DMS153 treated with DMSO at 0.1 percent for 48 hours (cell line): ENCODE measurements at regions not wholly inside any gene's neighbourhood (a gene's known extent, or its start where the extent isn't known, plus 50 kb on each side); places are given as distances from the start of the nearest gene placed in this dataset.

ENCODE experiments used
- DNase-seq: peaks from one replicate; lab custom pipeline; 2025; ENCODE audit not compliant: unreplicated experiment; lab: John Stamatoyannopoulos, UW

DNA sequence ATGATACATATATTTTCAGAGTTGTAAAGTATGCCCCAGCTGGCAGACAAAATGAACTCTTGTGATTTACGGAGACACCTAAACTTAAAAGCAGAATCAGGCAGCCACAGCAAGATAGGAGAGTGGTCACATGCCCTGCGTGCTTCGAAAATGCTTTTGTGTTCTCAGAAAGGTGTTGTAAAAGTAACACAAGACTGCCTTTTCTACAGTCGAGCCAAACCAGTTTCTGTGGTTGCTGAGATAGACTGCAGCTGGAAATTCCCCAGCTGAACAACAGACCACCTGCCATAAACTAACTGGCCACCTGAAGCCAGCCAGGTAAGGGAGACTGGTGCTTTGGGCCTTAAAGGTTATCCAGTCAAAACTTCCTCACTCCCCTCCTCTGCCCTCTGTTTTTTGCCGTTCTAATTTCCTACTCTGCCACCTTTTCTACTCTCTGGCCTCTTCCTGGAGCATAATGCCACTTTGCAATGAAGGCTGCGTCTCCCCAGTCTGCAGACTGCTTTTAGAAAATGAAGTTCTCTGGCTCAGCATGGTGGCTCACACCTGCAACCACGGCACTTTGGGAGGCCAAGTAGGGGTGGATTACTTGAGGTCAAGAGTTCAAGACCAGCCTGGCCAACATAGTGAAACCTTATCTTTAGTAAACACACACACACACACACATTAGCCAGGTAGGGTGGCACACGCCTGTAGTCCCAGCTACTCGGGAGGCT, 381.2 kb upstream of the SLITRK1 start:
- no peak for DNase-seq

DNA sequence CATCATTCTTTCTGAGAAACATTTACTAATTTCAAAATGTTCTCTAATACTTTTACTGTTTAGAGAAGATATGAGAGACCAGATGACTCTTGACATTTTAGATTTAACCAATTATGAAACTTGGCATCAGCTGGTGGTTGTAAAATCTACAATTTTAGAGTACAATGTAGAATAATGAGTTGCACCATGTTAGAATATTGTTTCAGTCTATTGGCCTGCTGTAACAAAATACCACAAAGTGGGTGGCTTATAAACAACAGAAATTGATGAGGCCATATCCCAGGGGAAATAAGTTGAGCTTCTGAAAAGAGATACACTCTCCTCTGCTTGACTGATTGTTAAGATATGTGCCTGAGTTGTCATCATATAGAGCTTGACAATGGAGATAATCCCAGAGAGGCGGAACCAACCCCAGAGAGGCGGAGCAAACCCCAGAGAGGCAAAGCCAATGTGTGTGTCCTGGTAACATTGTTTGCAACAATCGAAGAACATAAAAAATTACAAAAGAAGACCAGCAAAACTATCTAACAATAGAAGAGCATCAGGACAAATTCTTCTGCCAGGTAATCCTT, 373.0 kb upstream of the SLITRK1 start:
- no peak for DNase-seq

DNA sequence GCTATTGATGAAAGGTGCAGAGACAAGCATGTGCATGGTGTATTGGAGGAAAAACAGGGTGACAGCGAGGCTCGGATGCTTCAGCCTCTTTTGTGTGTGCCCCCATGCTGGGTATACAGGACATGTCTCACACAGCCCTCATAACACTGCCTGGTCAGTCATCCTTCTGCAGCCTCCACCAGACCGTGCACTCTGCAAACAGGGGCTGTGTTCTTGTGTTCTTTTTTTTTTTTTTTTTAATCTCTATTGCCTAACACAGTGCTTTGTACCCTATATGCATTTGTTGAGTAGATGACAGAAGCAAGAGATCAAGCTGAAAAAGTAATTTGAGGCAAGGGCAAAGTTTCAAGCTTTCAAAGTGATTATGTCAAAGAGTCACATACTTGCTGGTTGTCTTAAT, 367.2 kb upstream of the SLITRK1 start:
- no peak for DNase-seq

DNA sequence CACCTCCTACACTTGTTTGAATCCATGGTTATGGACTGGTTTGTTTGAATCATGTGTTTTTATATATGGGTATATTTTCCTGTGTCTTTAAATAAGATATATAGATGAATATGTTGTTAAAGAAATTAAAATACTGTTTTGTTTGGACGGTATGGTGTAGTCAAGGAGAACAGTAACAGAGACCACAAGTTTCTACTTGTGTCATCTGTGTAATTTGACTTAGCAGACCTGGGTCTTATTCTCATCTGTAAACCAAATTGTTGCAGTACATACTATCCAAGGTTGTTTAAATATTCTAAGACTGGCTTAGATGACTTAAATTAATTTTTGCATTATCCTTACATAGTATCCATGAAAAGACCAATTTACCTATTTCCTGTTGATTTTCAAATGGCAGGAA, 361.1 kb upstream of the SLITRK1 start:
- DNase-seq = no peak

DNA sequence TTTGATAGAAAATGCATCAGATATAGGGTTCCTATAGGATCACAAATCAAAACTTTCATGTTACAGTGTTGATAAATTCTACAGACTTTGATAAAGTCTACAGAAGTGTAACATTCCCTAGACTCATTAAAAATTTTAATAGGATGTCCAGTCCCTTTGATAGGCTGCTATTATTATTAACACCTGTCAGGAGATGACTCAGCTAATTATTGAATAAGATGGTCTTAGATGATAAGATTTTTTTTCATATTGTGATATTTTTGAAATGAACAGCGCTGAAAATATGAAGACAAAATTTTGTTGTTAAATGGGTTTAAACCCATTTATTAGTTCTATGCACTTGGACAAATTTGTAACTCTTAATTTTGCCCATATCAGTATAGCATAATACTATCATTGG, 356.8 kb upstream of the SLITRK1 start:
- no peak for DNase-seq

DNA sequence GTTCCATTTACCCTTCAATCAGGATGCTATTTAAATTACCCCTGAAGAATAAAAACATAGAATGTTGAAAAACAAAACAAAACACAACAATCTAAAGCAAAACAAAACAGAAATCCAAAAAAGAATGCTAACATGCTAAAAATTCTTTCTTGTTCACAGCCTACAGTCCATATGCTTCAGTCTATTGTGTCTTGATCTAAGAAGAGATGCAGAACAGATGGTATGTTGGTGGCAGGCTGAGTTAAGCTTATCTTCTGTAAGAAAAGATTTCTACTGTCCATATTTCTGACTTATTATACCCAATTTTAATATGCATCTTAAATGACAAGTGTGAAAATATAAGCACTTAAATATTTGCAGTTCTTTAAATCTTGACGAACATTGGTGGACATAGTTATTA, 356.1 kb upstream of the SLITRK1 start:
- DNase-seq = no peak

DNA sequence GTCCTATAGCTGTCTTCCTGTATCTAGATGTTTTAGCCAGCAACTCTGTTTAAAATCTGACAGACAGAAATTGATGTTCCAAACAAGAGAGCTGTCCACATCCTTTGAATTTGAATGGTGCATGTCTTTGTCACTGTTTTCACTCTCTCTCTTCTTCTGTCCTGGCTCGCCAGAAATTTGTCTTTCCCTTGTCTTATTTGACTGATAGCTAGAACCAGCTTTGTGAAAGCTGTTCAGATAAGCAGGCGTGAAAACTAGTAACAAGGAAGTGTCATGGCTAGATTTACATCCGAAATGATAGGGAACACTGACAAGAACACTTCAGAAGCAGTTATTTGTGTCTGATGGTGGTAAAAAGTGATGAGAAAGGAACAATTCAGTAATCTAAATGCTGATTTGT, 354.9 kb upstream of the SLITRK1 start:
- no peak for DNase-seq

DNA sequence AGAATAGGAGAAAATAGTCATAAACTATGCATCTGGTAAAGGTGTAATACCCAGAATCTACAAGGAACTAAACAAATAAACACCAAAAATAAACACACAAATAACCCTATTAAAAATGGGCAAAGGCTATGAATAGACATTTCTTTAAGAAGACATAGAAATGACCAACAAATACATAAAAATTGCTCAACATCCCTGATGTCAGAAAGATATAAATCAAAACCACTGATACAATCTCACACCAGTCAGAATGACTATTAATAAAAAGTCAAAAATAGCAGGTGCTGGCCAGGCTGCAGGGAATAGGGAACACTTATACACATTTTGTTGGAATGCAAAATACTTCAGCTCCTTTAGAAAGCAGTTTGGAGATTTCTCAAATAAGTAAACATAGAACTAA, 352.1 kb upstream of the SLITRK1 start:
- no peak for DNase-seq

DNA sequence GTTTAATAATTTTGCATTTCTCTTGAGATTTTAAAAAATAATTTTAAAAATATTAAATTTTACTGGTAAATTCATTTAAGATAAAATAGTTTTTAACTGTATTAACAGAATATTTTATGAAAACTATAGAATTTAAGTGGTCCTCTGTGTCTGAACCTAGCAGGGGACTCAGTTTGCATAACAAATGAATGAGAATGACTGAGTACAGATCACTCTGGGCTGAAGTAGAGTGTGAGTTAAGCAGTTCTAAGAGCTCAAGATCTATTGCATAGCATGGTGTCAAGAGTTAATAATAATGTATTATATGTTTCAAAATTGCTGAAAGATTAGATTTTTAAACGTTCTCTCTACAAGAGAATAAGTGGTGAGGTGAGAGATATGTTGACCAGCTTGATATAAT, 348.3 kb upstream of the SLITRK1 start:
- DNase-seq = no peak

DNA sequence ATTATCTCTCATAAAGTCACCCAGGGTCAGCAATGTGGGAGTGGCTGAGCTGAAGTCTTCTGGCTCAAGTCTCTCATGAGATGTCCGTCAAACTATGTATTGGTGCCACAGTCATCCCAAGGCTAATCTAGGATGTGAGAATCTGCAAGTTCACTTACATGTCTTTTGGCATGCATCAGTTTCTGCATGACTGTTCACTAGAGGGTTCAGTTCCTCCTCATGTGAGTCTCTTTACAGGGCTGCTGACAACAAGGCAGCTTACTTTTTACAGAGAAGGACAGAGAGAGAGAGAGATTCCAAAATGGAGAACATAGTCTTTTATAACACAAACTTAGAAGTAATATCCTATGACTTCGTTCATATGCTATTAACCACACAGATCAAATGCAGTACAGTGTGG, 328.8 kb upstream of the SLITRK1 start:
- no peak for DNase-seq

DNA sequence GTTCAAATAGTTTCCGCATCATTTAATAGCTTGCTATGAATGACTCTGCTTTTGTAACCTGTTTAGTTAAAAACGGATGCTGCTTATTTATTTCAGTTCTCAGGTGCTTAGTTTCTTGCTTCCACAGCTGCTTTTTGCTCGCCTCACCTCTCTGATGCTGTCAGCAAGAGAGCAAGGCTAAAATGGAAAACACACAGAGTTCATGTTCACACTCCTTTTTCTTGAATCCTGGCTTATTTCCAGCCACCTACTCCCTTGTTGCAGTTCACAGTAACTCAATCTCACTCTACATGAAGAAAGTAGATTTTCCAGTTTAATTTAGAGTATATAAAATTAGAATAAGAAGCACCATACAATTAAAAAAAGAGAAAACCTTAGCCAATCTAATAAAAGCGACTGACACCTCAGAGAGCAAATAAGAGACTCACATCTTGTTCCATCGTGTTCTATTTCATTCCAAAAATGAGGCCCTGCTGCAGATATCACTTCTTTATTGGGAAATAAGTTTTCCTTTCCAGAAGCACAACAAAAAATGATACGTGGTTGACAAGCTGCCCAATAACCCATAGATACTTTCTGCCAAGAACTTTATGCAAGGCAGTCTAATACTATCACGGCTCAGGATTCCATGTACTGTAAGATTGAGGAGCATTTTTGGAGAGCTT, 326.1 kb upstream of the SLITRK1 start:
- no peak for DNase-seq

DNA sequence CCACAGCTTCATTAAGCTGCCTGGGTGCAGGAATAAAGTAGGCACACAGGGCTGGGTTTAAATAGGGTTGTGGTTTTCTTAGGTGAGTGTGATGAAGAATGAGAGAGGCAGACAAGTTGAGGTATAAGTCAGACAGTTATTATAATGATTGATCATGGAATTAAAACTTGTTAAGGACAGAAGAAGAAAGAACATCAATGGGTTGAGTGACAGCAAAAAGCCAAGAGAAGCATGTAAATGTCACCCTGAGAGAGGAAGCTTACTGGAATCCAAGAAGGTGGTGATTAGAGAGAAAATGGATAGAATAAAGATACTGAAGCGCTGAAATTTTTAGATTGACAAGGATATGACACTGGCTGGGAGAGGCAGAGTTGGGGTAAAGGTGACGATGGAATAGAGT, 325.2 kb upstream of the SLITRK1 start:
- DNase-seq = no peak

DNA sequence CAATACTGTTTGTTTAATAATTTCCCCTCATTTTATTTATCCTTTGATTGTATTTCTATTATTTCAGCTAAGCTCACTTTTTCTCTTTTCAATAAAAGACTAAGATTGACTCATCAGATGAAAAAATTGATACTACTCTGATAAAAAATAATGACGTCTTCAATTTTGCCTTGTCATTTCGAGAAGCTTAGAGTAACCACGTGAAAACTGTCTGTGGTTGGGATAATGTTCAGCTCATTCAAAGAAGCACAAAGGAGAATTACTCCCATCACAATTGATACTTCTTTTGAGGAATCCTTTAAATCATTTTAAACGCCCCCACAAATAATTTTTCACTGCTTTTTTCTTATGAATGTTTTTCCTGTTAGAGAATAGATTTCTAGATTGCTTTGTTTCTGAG, 318.7 kb upstream of the SLITRK1 start:
- DNase-seq = no peak

DNA sequence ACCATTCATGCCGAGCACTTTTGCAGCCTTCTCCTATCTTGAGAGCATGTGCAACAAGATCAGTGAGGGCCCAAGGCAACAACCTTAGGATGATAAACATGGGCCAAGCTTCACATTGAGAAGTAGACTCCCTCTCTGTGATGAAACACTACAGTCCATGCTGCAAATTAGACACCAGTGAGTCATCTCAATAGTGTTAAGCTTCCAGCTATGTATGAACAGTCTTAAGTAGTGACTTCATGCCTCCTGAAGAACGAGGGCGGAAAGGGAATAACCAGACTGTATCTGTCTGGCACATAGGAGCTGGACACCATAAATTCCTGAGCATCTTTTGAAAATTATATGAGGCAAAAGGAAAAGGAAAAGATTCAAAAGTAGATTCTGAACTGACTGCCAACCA, 309.9 kb upstream of the SLITRK1 start:
- DNase-seq = no peak

DNA sequence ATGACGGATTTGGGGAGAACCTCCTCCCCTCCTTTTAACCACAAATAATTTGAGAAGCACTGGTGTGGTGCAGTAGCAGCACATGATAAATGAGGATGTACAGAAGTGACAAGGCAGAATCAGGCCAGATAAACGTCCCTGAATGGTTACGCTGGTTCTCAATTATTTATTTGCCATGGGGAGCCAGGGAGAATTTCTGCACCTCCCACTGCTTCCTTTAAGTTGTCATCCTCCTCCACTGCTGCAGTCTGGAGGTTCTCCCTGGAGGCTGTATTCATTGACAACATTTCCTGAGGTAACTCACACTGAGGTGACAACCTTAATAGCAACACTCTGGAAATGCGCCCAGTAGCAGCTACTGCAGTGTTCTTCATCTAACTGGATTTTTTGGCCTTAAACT, 308.9 kb upstream of the SLITRK1 start:
- DNase-seq = no peak

DNA sequence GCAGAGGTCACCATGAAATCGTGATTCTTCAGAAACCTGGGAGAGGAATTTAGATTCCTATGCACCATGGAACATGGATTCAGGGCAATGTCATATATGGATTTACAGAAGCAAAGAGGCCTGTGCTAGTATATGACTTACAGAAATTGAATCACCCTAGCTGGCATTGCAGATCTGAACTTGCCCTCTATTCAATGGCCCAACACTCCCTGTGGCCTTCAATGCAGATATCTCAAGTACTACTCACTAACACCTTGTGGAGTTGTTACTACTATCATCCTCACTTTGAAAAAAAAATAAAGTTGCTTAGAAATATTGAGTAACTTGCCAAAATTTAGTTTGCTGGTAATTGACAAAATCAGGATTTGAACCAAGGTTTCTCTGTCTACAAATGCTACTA, 305.4 kb upstream of the SLITRK1 start:
- DNase-seq = no peak

DNA sequence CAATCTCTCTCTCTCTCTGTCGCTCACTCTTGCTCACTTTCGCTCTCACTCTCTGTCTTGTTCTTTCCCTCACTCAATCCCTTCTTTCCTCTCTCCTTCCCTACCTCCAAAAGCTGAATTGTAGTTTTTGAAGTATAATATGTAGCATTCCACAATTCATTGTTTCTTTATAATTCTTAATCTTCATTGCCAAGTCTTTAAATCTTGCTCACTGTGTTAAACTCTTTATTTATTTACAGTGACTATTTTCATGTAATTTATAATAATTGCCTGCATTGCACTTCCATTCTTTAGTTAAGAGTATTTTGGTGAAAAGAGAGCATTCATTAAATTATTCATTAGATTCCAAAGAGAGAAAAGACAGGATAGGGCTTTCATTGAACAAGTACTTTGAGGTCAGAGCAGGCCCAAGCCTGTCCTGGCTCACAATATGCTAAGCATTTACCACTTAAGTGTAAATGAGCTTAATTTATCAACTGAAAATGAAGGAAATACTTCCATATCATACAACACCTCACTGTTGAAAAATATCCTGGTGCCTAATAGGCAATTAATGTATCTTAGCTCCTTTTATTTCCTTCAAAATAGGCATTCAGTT, 257.4 kb upstream of the SLITRK1 start:
- no peak for DNase-seq

DNA sequence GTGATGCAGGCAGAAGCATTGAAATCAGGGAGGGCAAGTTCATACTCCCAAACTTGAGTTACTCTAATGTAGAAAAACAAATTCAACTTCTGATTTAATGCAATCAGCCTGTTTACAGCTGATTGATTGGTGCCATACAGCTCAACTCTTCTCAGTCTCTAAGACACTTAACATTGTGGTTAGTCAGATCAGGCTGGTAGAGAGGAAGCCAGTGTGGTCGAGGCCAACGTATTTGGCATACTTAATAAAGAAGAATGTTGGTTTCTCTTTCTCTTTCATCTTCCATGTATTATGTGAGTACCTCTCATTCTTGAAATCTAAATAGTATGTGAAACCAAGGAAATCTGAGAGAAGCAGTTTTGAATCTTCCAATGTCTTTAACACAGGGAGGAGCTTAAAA, 255.0 kb upstream of the SLITRK1 start:
- no peak for DNase-seq

DNA sequence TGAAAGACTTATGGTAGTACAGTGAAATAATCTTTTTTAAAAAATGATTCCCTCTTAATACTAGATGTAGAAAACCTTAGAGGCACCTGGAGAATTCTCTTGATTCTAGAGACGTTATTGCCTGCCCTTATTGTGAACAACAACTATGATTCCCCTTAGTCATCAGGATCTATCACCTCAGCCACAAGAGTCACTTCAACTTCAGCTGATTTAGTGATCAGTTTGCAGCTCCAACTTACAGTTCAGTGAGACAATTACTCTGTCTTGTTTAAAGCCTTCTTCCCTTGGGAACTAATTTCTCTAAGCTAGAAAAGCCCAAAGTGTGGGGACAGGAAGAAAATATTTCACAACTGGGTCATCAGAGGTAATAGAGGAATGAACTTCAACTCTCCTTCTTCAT, 254.3 kb upstream of the SLITRK1 start:
- no peak for DNase-seq

DNA sequence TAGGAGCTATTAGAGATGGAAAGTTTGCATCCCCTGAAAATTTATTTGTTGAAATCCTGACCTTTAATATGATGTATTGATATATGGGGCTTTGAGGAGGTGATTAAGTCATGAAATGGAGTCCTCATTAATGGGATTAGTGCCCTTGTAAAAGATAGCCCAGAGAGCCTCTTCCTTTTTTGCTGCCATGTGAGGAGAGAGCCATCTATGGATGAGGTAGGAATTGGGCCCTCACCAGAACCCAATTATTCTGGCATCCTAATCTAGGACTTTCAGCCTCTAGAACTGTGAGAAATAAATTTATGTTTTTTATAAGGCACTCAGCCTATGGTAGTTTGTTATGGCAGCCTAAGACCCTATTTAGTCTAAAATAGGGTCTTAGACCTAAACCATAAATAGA, 250.2 kb upstream of the SLITRK1 start:
- DNase-seq = no peak

DNA sequence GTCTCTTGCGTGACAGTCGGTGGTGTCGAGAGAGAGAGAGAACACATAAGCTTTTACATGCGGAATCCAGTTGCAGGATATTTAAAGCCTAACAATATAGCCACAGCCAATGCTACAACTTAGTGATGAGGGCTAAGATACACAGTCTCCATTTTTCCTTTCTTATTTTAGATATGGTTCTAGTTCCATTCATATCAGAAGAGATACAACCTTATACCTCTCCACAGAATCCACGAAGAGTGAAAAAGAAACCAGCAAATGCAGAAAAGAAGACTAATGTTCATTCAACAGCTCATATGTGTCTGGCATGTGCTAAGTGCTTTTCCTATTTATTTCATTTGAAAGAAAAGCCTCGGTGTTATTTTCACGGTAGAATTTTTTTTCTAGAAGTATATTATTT, 249.0 kb upstream of the SLITRK1 start:
- no peak for DNase-seq

DNA sequence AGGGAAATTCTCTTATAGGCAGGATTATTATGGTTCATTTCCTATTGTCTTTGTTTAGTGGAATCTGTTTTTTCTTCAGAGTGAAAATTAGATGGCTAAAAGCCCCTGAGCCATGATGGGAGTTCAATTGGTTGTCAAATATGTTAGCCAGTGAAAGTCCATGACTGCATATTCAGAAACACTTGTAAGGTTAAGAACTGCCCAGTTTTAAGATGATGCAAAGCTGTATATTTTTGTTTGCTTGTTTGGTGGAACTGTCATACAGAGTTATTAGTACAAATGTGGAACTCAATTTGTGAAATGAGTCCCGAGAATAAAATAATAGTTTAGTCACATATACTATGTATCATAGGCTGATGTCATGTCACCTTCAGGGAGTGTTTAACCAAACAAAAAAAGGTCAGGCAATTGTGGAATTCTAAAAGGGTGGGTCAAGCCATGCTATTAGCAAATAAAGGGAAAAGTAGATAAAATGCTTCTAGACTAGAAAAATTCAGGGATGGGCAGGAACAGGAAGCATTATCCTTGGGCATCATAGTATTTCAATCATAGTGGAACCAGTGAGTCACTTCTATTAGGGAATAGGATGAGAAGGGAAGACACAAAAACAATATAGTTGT, 248.3 kb upstream of the SLITRK1 start:
- DNase-seq = no peak
